GM20000 (cell line): ENCODE measurements at regions not wholly inside any gene's neighbourhood (a gene's known extent, or its start where the extent isn't known, plus 50 kb on each side); places are given as distances from the start of the nearest gene placed in this dataset.

ENCODE experiments used
- DNase-seq: peaks from one replicate; pipeline ENCODE4 v3.0.0; 2012; ENCODE audit warnings: low spot score
- CTCF ChIP-seq: IDR thresholded peaks from 2 replicates; pipeline ENCODE4 v1.5.1; 2012; ENCODE audit warnings: mild to moderate bottlenecking, control low read depth; ENCODE audit errors: extremely low read depth, missing control alignments

DNA sequence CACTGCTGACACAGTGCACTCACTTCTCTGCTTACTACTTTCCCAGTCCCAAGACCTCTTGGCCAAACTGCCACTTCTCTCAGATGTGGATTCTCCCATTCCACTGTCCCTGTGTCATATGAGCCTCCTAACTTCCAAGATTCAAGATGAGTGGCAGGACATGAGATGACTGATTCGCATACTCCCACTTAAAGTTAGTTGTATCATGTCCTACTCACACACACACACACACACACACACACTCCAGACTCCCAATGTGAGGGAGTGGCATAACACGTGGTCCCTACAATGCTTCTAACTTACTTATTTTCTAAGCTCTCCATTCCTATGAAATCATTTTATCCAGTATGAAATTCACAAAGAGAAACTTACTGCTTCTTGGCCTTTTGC lies 67.0 kb upstream of the CAV2 start:
- no peak for TF ChIP-seq CTCF
- DNase-seq, result no peak

DNA sequence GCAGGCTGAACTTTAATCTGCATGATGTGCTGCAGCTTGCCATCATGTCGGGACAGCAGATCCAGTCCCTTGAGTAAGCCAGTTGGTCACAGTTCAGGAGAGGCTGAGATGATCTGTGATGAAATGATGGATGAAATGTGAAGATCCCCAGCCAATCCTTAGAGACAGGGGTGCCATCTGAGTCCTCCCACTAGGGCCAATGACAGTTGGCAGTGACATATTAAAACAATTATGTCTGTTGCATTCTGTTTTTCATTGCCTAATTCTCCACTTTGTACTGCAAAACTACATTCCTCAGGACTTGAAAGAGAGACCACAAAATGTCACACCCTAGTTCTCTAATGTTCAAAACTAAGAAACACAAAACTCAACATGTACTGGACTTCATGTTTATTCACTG lies 66.3 kb upstream of the CAV2 start:
- DNase-seq, result no peak
- TF ChIP-seq CTCF, result no peak

DNA sequence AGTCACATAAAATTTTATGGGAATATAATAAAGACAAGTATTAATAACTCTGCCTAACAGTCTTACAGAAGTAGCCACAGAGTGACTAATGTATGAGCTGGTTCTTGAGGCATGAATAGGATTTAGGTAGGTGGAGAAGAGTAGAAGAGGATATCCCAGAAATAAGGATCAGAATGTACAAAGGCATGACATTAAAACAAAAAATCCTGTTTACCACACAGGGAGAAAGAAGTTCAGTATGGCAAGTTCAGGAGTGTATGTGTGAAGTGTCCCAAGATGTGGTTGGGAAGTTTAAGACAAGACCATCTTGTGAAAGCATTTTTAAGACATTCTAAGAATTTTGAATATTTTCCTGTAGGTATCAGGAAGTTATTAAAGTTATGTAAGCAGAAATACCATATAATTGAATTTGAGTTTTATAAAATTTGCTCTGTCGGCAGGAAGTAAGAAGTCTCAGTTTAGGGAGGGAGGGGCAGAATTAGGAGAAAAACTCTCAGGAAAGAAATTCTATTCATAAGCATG lies 64.7 kb upstream of the CAV2 start:
- no peak for DNase-seq
- TF ChIP-seq CTCF, result no peak

- no peak for DNase-seq
- no peak for TF ChIP-seq CTCF
Observed at GRCh38 chr7:116436305-116436826, 63.2 kb upstream of the CAV2 start.

DNA sequence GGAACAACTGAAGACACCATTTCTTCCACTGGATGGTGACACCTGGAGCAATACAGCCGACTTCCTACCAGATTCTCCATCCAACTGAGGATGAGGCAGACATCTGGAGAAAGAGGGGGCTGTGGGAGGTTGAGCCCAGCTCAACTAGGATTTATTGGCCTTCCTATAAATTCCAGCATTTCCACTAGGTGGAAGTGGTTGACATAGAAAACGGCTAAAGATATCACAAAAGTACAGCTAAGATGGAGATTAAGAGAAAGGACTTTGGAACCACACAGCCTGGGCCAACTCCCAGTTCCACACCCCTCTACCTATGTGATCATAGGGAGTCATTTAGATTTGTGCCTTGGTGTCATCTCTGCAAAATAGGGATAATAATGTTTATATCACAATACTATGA lies 61.3 kb upstream of the CAV2 start:
- no peak for DNase-seq
- TF ChIP-seq CTCF, result no peak

DNA sequence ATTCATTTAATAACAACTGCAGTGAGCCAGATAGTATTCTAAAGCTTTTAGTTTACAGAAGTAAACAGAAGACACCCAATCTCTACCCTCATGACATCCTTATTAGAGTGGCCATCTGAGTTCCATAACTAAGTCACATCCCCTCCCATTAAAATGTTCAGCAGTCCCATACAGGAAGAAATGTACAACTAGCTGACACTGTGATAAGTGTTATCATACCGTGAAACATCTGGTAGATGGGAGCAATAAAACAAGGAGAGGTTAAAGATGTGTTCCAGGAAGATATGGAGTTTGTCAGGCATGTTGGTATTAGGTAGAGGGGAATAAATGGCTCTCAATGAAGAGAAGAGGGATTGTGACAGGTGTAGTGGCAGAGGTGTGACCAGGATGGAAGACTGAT lies 60.5 kb upstream of the CAV2 start:
- TF ChIP-seq CTCF, result no peak
- no peak for DNase-seq

DNA sequence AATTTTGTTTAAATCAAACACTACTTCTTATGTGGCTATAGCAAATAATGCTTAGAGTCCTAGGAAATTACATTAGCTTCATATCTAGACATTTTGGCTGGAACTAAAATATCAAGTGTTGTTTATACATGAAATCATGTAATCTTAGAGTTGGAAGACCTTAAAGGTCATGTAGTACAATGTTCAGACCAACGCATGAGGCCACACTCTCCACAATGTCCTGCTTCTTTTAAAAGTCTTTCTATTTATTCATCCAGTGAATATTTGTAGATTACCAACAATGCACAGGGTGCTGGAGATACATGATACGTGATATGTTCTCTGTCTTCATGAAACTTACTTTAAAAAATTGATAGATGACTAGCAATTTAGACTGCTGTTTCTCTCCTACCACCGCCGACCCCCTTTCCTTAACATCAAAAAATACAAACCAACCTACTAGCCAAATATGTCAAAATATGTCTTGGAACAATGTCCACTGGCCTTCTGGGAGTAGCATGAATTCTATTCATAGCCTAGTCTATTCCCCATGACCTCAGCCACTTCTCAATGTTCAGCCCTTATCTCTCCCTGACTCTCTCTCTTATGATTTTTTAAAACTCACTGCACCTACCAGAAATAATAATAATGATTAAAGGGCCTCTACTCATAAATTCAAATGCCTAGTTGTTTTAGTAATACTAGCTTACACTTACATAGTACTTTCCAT lies 59.5 kb upstream of the CAV2 start:
- no peak for TF ChIP-seq CTCF
- DNase-seq, result no peak
